CD4-positive, alpha-beta T cell treated with Interleukin-21 for 1 hour (primary cell): ENCODE measurements at regions not wholly inside any gene's neighbourhood (a gene's known extent, or its start where the extent isn't known, plus 50 kb on each side); places are given as distances from the start of the nearest gene placed in this dataset.
"Not testable (repeated sequence)": the region's sequence is repeated elsewhere in the genome, so short reads cannot be mapped to it uniquely, and the experiment has no call there.

ENCODE experiments used
- DNase-seq: peaks from one replicate; pipeline ENCODE4 v3.0.0-alpha.2; 2020

DNA sequence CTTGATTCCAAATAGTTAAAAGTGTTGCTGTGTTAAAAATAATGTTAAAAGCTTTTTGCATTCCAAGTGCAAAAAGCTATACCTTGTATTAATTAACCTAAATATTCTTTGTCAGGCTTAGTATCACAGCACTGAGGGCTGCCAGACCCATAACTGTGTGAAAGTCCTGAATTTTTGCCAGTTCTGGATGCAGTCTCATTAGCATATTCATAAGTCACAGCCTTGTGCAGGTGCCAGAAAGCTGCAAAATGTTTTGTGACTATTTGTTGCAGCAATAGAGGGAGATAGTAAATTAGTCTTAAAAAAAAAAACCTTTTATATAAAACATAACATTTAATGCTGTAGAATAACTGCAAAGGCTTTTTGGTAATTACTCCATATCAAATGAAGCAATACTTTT is 56.6 kb downstream of the SLITRK1 start:
- no peak for DNase-seq

DNA sequence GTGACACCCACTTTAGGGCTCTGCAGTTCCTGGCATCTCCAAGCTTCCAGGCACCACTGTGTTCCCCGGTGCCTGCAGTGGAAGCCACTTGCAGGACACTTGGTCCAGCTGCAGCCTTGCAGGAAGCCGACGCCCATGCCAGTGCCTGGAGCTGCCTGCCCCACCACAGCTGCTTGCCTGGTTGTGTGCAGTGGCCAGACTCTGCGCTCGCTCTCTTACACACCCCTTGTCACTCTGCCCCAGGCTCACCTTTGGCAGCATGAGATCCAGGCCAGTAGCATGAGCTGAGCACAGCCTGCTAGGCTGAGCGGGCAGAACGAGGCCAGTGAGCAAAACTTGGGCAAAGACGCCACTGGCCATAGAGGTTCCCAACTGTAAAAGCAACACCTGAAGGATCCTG is 57.7 kb downstream of the SLITRK1 start:
- DNase-seq, result no peak

DNA sequence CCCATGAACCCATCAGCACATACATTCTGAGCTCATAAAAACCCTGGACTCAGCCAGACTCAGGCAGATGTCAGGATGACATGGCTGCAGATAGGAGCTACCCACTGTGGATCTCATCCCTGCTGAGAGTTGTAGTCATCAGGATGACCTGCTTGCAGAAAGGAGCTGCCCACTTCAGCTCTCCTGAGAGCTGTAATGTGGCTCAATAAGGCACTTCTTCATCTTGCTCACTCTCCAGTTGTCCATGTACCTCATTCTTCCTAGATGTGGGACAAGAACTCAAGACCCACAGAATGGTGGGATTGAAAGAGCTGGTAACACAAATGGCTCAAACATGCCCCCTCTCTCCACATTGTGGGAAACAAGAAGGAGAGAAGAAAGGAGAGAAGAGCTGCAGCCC is 58.2 kb downstream of the SLITRK1 start:
- no peak for DNase-seq

DNA sequence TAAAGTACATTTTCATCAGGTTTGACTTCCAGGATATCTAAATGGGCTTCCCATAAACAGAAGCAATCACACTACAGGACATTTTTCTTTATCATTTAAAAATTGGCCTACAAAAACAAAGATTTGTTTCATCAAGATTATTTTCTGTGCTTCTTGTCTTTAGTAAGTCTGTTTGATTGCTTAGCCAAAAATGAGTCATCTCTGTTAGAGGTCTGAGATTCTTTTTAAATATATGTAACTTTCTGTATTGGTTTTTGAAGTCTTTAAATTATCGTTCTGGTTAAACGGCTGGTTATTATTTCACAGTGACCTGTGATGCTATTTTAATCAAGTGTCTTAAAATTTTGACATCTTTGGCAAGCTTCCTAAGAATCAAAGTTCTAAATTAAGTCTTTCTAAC is 62.7 kb downstream of the SLITRK1 start:
- DNase-seq, result no peak

DNA sequence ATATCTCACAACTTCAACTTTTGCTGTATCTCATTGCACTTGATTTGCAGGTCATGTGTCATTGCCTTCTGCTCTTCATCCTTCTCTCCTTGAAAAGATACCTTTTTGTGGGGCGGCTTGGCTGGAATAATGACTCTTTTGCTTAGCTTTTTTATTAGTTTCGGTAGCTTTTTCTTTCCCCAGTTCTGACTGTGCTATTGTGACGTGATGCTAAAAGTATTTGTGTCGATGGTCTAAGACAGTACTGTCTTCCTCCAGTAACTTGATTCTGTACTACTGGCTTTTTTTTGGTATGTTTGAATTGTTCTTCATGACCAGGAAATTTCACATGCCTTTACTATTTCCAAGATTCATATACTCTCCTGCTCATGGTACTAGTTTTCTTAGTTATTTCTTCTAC is 63.1 kb downstream of the SLITRK1 start:
- no peak for DNase-seq

DNA sequence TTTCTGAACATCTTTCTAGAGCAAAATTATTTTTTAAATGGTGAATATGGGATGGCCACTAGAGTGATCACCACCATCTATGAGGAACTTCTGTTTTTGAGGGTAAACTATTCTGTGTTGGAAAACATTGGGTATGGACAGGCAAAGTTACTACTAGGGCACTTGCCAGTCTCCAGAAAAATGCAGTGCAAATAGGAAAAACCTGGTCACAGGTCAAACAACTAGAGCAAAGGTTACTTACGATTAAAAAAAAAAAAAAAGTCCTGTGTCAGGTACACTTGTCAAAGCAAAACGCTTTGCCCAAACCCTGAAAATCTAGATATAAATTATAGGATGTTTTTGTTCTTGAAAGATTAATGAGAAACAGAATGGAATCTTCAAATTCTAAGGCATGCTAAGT is 66.2 kb downstream of the SLITRK1 start:
- DNase-seq, result no peak

DNA sequence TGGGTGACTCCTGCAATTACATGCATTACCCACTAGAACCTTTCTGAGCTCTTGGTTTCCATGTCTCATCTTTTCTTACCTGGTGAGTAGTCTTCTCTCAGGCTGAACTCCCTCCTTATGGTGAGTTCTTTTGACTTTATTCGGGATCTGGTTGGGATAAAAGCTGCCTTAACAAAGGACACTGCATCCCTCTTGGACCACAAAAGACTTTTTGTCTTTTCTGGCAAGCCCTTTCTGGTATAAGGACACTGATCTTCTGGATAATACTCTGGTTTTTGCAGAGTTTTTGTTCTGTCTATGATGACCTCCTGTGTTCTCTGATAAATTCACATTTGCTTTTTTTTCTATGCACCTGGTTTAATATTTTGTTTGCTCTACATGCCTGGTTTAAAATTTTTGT is 66.7 kb downstream of the SLITRK1 start:
- DNase-seq, result no peak

DNA sequence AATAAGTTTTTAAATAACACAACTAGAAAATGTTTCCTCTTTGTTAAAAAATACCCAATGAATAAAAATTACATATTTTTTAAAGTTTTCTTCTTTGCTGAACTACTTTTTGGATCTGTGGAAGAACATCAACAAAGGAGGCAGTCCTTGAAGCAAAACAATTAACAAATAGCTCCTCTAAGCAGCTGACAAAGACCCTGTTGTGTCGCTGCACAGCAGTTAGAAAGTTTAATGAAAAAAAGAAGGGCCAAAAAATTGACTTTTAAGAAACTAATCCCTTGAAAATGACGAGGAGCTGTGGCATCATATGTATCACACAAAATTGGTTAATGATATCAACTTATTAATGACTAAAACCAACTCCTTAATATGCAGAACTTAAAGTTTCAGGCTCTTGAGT is 72.1 kb downstream of the SLITRK1 start:
- DNase-seq, result no peak

DNA sequence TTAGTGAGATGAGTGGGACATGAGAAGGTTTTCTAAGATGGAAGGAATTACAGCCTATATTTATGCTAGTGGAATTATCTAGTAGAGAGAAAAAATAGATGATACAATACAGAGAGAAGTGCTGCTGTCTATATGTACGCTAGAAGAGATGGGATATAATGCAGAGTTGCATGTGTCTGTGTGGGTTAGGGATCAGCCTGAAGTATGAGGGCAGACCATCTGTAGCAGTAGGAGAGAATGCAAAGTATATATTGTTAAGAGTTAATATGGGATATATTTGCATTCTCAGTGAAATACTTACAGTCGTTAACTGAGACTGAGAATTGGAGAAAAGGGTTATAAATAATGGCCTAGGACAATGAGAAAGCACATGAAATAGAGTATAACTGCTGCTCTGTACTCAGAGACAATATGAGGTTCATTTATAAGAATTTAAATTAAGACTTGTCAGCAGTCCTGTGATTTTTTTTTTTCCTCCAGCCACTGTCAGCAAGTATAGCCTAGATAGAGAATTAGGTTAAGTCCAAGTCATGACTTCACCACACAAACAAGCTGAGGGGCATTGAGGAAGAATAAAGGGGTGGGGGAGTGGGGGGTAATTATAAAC is 77.8 kb downstream of the SLITRK1 start:
- DNase-seq, result no peak

DNA sequence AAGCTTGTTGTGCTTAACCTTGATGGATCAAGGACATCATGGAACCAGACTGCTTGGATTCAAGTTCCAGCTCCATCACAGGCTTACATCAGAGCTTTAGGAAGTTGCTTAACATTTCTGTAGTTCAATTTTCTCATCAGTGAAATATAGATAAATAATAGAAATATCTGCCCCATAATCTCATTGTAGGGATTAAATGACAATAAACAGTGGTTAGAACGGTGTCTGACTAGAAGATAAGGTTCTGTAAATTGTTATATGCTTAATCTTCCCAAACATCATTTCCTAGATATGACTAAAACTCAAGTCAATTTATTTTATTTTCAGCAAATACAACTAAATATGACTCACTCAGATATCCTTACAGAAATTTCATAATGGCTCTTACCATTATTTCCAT is 83.5 kb downstream of the SLITRK1 start:
- DNase-seq, result no peak

DNA sequence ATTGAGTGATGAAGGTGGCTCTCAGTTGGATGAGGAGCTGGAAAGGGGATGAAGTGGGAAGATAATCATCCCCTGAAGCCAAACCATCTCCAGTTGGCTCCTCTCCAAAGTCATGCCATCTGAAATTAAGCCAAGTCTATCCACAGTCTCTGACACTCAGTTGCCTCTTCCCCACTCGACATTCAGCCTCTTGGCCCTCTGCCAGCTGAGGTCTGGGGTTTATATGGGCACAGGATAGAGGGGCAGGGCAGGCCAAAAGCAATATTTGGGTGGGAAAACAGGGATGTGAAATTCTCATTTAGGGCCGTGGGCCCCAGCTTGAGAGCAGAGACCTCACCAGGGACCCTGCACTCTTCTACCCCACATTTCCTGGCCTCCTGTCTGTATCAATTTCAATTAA is 85.9 kb downstream of the SLITRK1 start:
- no peak for DNase-seq

DNA sequence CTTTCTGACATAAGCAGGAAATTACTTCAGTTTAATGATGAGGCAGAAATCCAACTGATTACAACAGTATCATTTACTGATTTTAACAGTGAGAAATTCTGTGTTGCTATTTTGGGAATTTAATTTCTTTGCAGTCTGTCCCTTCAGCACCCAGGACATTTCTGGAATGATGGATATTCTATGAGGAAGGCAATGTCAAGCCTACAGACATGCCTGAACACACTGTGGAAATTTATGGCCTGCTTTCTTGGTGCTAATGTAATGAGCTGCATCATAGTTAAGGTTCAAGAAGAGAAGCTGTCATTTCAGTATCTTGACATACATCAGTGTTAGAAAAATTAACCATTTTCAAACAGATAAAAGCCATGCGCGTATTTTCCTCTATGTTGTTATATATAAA is 87.7 kb downstream of the SLITRK1 start:
- no peak for DNase-seq

DNA sequence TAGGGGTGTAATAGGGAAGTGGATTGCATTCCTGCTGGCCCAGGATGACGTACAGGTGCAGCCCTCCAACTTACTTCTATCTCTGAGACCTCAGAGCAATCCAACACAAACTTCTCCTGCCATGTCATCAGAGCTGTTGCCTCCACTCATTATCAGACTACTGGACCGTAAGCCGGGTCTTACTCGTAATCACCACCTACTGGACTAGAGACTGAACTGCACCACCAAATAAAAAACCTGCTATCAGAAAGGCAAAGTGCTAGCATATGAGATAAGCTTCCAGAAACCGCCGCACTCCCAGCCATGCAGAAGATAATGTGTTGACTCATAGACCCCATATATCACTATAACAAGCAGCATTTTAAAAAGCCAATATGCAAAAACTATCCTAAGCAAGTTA is 102.0 kb downstream of the SLITRK1 start:
- DNase-seq, result no peak

DNA sequence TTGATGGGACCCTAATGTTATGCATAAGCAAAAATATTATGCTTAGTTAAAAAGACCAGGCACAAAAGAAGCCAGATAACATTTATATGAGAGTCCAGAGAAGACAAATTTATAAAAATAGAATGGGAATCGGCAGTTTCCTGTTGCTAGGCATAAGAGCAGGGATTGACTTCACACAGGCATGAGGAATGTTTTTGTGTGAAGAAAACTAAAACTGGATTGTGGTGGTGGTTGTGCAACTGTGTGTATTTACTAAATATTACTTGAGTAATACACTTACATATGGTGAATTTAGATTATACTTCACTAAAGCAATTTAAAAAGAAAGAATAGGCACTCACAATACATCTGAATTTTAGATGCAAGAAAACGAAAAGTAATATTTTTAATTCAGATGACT is 108.3 kb downstream of the SLITRK1 start:
- no peak for DNase-seq

DNA sequence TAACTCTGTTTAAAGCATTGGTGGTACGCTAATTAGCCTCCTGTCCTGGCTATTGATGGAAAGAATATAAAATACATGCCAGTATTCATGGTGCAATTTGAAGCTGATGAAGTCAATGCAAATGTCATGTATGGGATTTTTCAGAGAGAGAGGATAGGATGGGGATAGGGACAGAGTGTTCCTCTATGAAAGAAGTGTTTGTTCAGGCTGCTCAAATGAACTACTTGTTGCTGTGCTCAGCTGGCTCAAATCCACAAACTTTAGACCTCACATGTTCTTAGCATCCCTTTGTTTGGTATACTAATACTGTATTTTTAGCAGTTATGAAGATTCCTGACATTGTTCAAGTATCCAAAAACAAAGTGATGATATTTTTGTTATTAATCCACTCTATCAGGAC is 116.5 kb downstream of the SLITRK1 start:
- DNase-seq, result no peak

DNA sequence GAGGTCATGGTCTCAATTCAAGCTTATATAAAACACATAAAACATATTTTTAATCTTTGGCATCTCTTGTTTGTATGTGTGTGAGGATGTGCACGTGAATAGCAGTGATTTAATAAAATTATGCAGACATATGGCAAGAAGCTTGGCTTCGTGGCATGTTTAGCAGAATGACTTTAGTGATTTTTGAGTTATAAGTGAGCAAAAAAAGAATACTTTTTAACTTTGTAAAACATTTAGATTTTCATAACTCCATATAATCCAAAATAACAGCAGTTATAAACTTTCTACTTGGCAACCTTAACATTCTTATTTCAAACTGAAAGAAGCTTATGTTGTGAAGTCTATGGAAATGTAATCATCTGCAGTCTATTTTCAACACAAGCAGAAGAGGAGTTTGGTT is 120.6 kb downstream of the SLITRK1 start:
- no peak for DNase-seq

DNA sequence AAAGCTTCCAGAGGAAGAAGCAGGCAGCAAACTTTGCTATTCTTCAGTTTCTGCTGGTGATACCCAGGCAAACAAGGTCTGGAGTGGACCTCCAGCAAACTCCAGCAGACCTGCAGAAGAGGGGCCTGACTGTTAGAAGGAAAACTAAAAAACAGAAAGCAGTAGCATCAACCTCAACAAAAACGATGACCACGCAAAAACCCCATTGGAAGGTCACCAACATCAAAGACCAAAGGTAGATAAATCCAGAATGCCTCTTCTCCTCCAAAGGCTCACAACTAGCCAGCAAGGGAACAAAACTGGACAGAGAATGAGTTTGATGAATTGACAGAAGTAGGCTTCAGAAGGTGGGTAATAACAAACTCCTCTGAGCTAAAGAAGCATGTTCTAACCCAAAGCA is 127.1 kb downstream of the SLITRK1 start:
- not testable (repeated sequence) for DNase-seq

DNA sequence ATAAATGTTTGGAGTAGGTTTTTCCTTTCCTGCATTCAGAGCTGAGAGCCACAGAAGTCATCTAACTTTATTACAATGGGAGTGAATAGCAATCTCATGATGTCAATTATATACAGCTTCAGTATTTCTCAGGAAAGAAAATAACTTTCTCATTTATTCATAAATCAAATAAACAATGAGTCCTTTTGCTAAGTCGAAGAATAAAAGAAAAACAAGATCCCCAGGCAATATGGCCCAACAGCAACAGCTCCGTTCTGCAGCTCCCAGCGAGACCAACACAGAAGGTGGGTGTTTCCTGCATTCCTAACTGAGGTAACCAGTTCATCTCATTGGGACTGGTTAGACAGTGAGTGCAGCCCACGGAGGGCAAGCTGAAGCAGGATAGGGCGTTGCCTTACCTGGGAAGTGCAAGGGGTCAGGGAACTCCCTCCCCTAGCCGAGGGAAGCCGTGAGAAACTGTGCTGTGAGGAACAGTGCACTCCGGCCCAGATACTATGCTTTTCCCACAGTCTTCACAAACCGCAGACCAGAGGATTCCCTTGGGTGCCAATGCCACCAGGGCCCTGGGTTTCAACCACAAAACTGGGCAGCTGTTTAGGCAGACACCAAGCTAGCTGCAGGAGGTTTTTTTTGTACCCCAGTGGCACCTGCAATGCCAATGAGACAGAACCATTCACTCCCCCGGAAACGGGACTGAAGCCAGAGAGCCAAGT is 128.2 kb downstream of the SLITRK1 start:
- no peak for DNase-seq

DNA sequence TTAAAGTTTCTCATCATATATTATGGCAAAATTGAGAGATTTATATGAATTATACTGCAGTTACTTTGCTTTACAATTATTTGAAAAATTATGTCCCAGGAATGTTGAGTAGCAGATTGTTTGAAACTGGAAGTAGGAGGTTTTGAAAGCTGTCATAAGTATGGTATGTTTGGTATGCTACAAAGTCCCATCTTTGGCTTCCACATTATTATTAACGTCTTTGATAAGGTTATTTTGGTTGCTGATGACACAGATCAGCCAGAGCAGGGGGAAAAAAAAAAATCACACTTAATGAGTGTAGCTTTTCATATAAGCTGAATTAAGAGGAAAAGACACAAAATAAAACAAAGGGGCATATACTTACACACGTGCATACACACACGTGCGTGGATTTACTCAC is 130.1 kb downstream of the SLITRK1 start:
- no peak for DNase-seq

DNA sequence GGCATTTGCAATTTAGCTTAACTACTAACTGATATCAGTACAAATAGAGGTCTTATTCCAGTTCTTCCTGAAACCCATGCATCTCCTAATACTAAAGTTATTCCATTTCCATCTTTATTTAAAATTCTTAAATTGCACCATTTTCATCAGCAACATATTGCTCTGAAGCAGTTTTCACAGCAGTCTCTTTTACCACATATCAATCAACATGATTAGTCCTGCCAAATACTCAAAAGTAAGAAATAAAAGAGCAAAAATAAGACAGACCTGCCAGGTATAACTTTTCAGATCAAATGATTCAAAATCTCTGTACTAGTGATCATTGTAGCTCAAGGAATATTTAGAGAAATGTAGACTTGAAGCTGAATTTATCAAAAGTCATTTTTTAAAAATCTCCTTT is 141.7 kb downstream of the SLITRK1 start:
- DNase-seq, result no peak

DNA sequence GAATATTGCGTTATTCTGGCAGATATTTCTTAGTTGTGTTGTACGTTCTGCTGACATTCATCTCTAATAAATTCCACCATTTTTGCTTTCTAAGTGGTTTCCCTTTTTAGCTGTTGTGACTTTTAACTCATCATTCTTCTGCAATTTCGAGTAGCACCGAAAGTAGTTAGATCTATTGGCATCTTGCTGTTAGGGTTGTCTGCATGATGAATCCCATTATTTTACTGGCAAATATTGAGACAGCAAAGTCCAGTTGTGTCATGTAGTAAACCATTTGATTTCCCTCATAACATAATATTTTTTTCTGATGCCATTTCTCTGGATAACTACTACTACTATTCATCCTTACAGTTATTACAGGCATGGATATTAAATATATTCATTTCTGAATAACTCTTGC is 143.9 kb downstream of the SLITRK1 start:
- no peak for DNase-seq

DNA sequence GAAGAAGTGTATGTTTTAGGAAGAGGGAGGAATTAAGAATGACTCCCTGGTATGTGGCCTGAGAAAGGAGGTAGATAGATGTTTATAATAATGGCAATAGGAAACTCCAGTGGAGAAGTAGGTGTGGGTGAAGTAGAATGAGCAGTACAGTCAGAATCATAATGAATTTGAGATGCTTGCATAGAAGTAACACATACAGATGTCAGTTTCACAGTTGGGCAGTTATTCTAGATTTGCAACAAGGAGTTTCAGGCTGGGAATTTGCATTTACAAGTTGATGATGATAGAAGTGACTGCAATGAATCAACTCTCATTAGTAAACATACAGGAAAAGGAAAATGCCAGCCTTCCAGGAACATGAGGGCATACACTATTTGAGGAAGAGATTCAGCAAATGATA is 149.0 kb downstream of the SLITRK1 start:
- no peak for DNase-seq

DNA sequence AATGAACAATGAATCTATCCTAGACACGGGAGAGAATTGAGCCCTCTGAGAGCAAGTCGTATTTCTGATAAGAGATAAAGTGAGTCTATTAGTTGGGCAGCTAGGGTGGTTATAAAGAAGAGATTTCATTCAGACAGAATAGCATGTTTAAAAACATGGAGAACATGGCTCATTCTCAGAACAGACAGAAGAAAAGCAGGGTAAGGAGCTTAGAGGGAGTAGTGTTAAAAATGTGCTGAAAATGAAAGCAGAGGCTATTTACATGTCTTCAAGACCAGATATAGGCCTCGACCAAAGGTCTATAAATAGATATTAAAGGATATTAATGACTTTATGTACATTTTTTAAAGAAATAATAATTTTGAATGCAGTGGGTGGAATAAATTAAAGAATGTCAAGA is 149.5 kb downstream of the SLITRK1 start:
- DNase-seq, result no peak

DNA sequence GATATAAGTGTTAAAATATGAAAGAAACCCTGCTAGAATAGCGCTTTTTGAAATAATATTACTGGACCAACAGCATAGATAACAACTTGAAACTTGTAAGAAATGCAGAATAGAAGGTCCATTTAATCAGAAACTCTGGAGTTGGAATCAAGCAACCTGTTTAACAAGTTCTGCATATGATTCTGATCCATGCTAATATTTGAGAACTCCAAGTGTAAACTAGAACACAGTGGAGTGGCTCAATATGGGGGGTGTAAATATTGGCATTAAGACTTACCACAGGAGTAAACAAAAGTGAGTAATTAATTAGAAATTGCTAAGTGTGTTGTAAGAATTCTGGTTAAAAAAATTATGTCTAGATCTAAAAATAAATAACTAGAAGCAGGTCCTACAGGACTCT is 151.2 kb downstream of the SLITRK1 start:
- no peak for DNase-seq

DNA sequence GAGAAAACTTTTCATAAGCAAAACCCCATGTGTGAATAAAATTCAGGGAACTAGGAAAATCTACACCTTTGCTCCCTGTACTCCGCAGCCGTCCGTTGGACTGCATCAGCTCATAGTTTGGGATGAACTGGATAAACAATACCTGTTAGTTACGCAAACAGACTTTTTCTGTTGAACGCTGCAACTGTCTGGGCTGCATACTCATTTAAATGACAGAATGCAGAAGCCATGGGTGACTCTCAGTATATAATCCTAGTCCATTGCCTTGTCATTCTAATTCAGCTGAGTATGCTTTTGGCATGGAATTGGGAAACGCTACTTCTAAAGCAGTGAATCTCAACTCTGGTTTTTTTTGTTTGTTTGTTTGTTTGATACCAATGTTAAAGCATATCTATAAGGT is 151.6 kb downstream of the SLITRK1 start:
- no peak for DNase-seq
